ENCODE measurements at regions not wholly inside any gene's neighbourhood (a gene's known extent, or its start where the extent isn't known, plus 50 kb on each side); places are given as distances from the start of the nearest gene placed in this dataset.

DNA sequence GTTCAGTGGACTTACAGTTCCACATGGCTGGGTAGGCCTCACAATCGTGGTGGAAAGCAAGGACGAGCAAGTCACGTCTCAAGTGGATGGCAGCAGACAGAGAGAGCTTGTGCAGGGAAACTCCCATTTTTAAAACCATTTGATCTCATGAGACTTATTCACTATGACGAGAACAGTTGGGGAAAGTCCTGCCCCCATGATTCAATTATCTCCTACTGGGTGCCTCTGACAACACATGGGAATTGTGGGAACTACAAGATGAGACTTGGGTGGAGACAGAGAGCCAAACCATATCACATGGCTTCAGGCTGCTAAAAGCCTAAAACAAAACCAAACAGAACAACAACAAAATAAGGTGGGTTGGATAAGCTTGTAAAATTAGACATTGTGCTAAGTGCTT is 194.4 kb upstream of the CPEB2 start:
- TF ChIP-seq, protein P1, sequence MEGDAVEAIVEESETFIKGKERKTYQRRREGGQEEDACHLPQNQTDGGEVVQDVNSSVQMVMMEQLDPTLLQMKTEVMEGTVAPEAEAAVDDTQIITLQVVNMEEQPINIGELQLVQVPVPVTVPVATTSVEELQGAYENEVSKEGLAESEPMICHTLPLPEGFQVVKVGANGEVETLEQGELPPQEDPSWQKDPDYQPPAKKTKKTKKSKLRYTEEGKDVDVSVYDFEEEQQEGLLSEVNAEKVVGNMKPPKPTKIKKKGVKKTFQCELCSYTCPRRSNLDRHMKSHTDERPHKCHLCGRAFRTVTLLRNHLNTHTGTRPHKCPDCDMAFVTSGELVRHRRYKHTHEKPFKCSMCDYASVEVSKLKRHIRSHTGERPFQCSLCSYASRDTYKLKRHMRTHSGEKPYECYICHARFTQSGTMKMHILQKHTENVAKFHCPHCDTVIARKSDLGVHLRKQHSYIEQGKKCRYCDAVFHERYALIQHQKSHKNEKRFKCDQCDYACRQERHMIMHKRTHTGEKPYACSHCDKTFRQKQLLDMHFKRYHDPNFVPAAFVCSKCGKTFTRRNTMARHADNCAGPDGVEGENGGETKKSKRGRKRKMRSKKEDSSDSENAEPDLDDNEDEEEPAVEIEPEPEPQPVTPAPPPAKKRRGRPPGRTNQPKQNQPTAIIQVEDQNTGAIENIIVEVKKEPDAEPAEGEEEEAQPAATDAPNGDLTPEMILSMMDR (IDR thresholded peaks at IDR 0.05 in 4 of 5, conservative IDR thresholded peaks at IDR 0.05 in 1 of 5), result no peak
- no peak for TF ChIP-seq POLR2A (IDR thresholded peaks at IDR 0.05)

All from gastrocnemius medialis (tissue), 4 donors.